ENCODE measurements at regions not wholly inside any gene's neighbourhood (a gene's known extent, or its start where the extent isn't known, plus 50 kb on each side); places are given as distances from the start of the nearest gene placed in this dataset.

DNA sequence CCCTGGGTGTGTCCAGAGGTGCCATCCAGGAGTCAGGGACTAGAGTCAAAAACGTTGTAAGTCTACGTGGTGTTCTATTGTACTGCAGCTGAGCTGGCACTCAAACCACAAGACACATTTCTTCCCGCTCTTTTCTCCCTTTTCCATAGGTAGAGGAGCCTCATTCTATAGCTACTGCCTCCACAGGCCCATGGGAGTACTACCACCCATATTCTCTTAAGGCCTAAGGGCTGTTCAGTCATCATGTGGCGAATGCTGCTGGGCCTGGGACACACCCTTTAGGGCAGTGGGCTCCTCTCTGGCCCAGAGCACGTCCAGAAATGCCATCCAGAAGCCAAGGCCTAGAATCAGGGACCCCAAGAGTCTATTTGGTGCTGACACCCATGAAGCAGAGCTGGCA, 1271.7 kb downstream of the CNTNAP5 start:
- Histone ChIP-seq H4K20me1 (ENCODE audit: control insufficient read depth, insufficient read depth) (no peaks in the 10 kb centered on the region), H2AFZ (ENCODE audit: control insufficient read depth, low read depth, low read length) (no peak overlapping the region), H3K9ac (ENCODE audit: control insufficient read depth, insufficient read depth, low read length) (no peak overlapping the region), H3K9me3 (replicated peaks; ENCODE audit: control insufficient read depth, insufficient read depth, low read length) (no peaks in the 10 kb centered on the region; the same call in 2 of the 3 replicates), H3K27ac (ENCODE audit: control insufficient read depth, insufficient read depth) (no peak overlapping the region), H3K4me3 (no peak overlapping the region), H3K4me1 (ENCODE audit: control insufficient read depth, insufficient read depth, low read length) (no peaks in the 10 kb centered on the region), H3K36me3 (ENCODE audit: control insufficient read depth in 2 of 2, insufficient read depth in 2 of 2, low read length in 1 of 2) (no peaks in the 10 kb centered on the region), H3K79me2 (ENCODE audit: control insufficient read depth, insufficient read depth, low read length) (no peaks in the 10 kb centered on the region), H3K27me3 (replicated peaks in 1 of 2; ENCODE audit: control insufficient read depth in 2 of 2, insufficient read depth in 2 of 2, low read length in 1 of 2) (no peaks in the 10 kb centered on the region), H3K4me2 (ENCODE audit: control insufficient read depth, insufficient read depth) (no peak overlapping the region)
- ChIA-PET CTCF (no interaction called here), SMC1A (ENCODE audit: uncharacterized antibody, unreplicated experiment) (no interaction called here), RAD21 (ENCODE audit: unreplicated experiment) (no interaction called here), POLR2A (no interaction called here)
- 53% methylated on average over 5 of the region's 5 CpGs for WGBS (ENCODE audit: insufficient coverage, insufficient replicate concordance, low lambda C conversion rate, missing lambda C conversion rate)
- intact Hi-C loops (cut with micrococcal nuclease; ENCODE audit: unreplicated experiment), result no loop called here
- in situ Hi-C loops (cut with MboI), result no loop called here
- no peak for DNase-seq (ENCODE audit: low read depth, low spot score)
- no TSS peak for BruUV-seq (replicated peaks)
- no peak for FAIRE-seq
- TF ChIP-seq, protein P1, sequence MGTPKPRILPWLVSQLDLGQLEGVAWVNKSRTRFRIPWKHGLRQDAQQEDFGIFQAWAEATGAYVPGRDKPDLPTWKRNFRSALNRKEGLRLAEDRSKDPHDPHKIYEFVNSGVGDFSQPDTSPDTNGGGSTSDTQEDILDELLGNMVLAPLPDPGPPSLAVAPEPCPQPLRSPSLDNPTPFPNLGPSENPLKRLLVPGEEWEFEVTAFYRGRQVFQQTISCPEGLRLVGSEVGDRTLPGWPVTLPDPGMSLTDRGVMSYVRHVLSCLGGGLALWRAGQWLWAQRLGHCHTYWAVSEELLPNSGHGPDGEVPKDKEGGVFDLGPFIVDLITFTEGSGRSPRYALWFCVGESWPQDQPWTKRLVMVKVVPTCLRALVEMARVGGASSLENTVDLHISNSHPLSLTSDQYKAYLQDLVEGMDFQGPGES (IDR thresholded peaks at IDR 0.05), result no peak
- TF ChIP-seq, protein P2, sequence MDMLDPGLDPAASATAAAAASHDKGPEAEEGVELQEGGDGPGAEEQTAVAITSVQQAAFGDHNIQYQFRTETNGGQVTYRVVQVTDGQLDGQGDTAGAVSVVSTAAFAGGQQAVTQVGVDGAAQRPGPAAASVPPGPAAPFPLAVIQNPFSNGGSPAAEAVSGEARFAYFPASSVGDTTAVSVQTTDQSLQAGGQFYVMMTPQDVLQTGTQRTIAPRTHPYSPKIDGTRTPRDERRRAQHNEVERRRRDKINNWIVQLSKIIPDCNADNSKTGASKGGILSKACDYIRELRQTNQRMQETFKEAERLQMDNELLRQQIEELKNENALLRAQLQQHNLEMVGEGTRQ (IDR thresholded peaks at IDR 0.05; ENCODE audit: borderline replicate concordance, low read depth, low read length), result no peak
- TF ChIP-seq, protein P3, sequence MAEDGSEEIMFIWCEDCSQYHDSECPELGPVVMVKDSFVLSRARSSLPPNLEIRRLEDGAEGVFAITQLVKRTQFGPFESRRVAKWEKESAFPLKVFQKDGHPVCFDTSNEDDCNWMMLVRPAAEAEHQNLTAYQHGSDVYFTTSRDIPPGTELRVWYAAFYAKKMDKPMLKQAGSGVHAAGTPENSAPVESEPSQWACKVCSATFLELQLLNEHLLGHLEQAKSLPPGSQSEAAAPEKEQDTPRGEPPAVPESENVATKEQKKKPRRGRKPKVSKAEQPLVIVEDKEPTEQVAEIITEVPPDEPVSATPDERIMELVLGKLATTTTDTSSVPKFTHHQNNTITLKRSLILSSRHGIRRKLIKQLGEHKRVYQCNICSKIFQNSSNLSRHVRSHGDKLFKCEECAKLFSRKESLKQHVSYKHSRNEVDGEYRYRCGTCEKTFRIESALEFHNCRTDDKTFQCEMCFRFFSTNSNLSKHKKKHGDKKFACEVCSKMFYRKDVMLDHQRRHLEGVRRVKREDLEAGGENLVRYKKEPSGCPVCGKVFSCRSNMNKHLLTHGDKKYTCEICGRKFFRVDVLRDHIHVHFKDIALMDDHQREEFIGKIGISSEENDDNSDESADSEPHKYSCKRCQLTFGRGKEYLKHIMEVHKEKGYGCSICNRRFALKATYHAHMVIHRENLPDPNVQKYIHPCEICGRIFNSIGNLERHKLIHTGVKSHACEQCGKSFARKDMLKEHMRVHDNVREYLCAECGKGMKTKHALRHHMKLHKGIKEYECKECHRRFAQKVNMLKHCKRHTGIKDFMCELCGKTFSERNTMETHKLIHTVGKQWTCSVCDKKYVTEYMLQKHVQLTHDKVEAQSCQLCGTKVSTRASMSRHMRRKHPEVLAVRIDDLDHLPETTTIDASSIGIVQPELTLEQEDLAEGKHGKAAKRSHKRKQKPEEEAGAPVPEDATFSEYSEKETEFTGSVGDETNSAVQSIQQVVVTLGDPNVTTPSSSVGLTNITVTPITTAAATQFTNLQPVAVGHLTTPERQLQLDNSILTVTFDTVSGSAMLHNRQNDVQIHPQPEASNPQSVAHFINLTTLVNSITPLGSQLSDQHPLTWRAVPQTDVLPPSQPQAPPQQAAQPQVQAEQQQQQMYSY (CRISPR knock-in tag; IDR thresholded peaks at IDR 0.05), result no peak
- no peak for TF ChIP-seq RELA (IDR thresholded peaks at IDR 0.05; ENCODE audit: borderline replicate concordance, partially characterized antibody)
- ATAC-seq, result no peak

Measured in GM12878 (cell line).